Large intestine (tissue), 3 donors: ENCODE measurements at regions not wholly inside any gene's neighbourhood (a gene's known extent, or its start where the extent isn't known, plus 50 kb on each side); places are given as distances from the start of the nearest gene placed in this dataset.

Source experiments
- DNase-seq, 2 donors: peaks; one replicate each; pipeline versions ENCODE4 v3.0.0 to v3.0.0-alpha.2; 2013
- H3K27ac ChIP-seq: one replicate; pipeline ENCODE4 v1.5.1; 2013; ENCODE audit warnings: low read length
- H3K27me3 ChIP-seq: 2 replicates; pipeline ENCODE4 v1.6.1; 2013; ENCODE audit warnings: low read length; ENCODE audit not compliant: control insufficient read depth, insufficient read depth
- H3K36me3 ChIP-seq: 2 replicates; pipeline ENCODE4 v1.6.1; 2013; ENCODE audit warnings: low read length; ENCODE audit not compliant: control insufficient read depth, insufficient read depth
- H3K4me1 ChIP-seq: one replicate; pipeline ENCODE4 v1.6.1; 2013; ENCODE audit warnings: low read length; ENCODE audit not compliant: control insufficient read depth, insufficient read depth
- H3K4me3 ChIP-seq: one replicate; pipeline ENCODE4 v1.5.1; 2013; ENCODE audit warnings: low read length
- H3K9me3 ChIP-seq: one replicate; pipeline ENCODE4 v1.6.1; 2013; ENCODE audit warnings: mild to moderate bottlenecking, low read depth, low read length, moderate library complexity; ENCODE audit not compliant: control insufficient read depth
- WGBS: methylation state at CpG from one replicate; pipeline ENCODE4 v1.1.5; 2013; ENCODE audit warnings: low lambda C conversion rate; ENCODE audit not compliant: insufficient coverage; 5-methylcytosine and 5-hydroxymethylcytosine counted together

GRCh38 chr10:8638088-8638672, 583.7 kb downstream of the GATA3 start:
- Histone ChIP-seq H3K9me3 (no peaks in the 10 kb centered on the region), H3K27ac (no peak overlapping the region), H3K4me1 (no peaks in the 10 kb centered on the region), H3K27me3 (no peaks in the 10 kb centered on the region), H3K4me3 (no peak overlapping the region), H3K36me3 (no peaks in the 10 kb centered on the region)
- no peak for DNase-seq
- WGBS, result 100% methylated on average over 1 of the region's 4 CpGs

- no peaks in the 10 kb centered on the region for H3K4me1 ChIP-seq
Measured at GRCh38 chr10:8639486-8640185, 585.1 kb downstream of the GATA3 start.

GRCh38 chr10:8640301-8640700, 585.8 kb downstream of the GATA3 start:
- Histone ChIP-seq H3K4me3 (no peak overlapping the region), H3K27me3 (no peaks in the 10 kb centered on the region), H3K9me3 (no peaks in the 10 kb centered on the region), H3K27ac (no peak overlapping the region), H3K36me3 (no peaks in the 10 kb centered on the region), H3K4me1 (no peaks in the 10 kb centered on the region)
- 92% methylated on average over 2 of the region's 3 CpGs for WGBS
- DNase-seq, result no peak

More at GRCh38 chr10:8639486-8640185, 585.1 kb downstream of the GATA3 start:
- H3K27me3 ChIP-seq, result no peaks in the 10 kb centered on the region
- no peak for DNase-seq
- H3K9me3 ChIP-seq, result no peaks in the 10 kb centered on the region
- no peak overlapping the region for H3K4me3 ChIP-seq
- H3K27ac ChIP-seq, result no peak overlapping the region
- H3K36me3 ChIP-seq, result no peaks in the 10 kb centered on the region
- 80% methylated on average over 3 of the region's 6 CpGs for WGBS

GRCh38 chr10:8640878-8641277, 586.4 kb downstream of the GATA3 start:
- DNase-seq, result no peak
- H3K36me3 ChIP-seq, result no peaks in the 10 kb centered on the region
- H3K4me1 ChIP-seq, result no peaks in the 10 kb centered on the region
- no peak overlapping the region for H3K4me3 ChIP-seq
- H3K9me3 ChIP-seq, result no peaks in the 10 kb centered on the region
- no peaks in the 10 kb centered on the region for H3K27me3 ChIP-seq
- H3K27ac ChIP-seq, result no peak overlapping the region

- H3K27ac ChIP-seq, result no peak overlapping the region
- no peaks in the 10 kb centered on the region for H3K27me3 ChIP-seq
- no peaks in the 10 kb centered on the region for H3K4me1 ChIP-seq
- no peaks in the 10 kb centered on the region for H3K36me3 ChIP-seq
- H3K4me3 ChIP-seq, result no peak overlapping the region
- no peak for DNase-seq
- no peaks in the 10 kb centered on the region for H3K9me3 ChIP-seq
- WGBS, result 100% methylated on average over 1 of the region's 4 CpGs
Measured at GRCh38 chr10:8656261-8656660, 601.8 kb downstream of the GATA3 start.

- Histone ChIP-seq H3K4me1 (no peaks in the 10 kb centered on the region), H3K27me3 (no peaks in the 10 kb centered on the region), H3K36me3 (no peaks in the 10 kb centered on the region), H3K27ac (no peak overlapping the region), H3K4me3 (no peak overlapping the region), H3K9me3 (no peaks in the 10 kb centered on the region)
- DNase-seq, result no peak
- 40% methylated on average over 1 of the region's 2 CpGs for WGBS
Measured at GRCh38 chr10:8659982-8660381, 605.5 kb downstream of the GATA3 start.

- Histone ChIP-seq H3K4me1 (no peaks in the 10 kb centered on the region), H3K4me3 (no peak overlapping the region), H3K36me3 (no peaks in the 10 kb centered on the region), H3K9me3 (no peaks in the 10 kb centered on the region), H3K27ac (no peak overlapping the region), H3K27me3 (no peaks in the 10 kb centered on the region)
- 94% methylated on average over 2 of the region's 3 CpGs for WGBS
- DNase-seq, result no peak
Measured at GRCh38 chr10:8661886-8662285, 607.4 kb downstream of the GATA3 start.

GRCh38 chr10:8663131-8663530, 608.6 kb downstream of the GATA3 start:
- no peak overlapping the region for H3K27ac ChIP-seq
- 80% methylated on average over 1 of the region's 2 CpGs for WGBS

GRCh38 chr10:8665322-8665721, 610.8 kb downstream of the GATA3 start:
- H3K27me3 ChIP-seq, result no peaks in the 10 kb centered on the region
- H3K27ac ChIP-seq, result no peak overlapping the region
- H3K36me3 ChIP-seq, result no peaks in the 10 kb centered on the region
- no peak for DNase-seq
- WGBS, result no CpG with 5 or more reads among the region's 2 CpGs
- no peaks in the 10 kb centered on the region for H3K9me3 ChIP-seq
- no peak overlapping the region for H3K4me3 ChIP-seq
- H3K4me1 ChIP-seq, result no peaks in the 10 kb centered on the region

More at GRCh38 chr10:8663131-8663530, 608.6 kb downstream of the GATA3 start:
- no peak for DNase-seq
- Histone ChIP-seq H3K4me3 (no peak overlapping the region), H3K4me1 (no peaks in the 10 kb centered on the region), H3K9me3 (no peaks in the 10 kb centered on the region), H3K27me3 (no peaks in the 10 kb centered on the region), H3K36me3 (no peaks in the 10 kb centered on the region)

GRCh38 chr10:8670461-8670860, 616.0 kb downstream of the GATA3 start:
- H3K4me3 ChIP-seq, result no peak overlapping the region
- WGBS, result 80% methylated on average over 1 of the region's 2 CpGs
- H3K27me3 ChIP-seq, result no peaks in the 10 kb centered on the region
- H3K27ac ChIP-seq, result no peak overlapping the region
- H3K9me3 ChIP-seq, result no peaks in the 10 kb centered on the region
- H3K36me3 ChIP-seq, result no peaks in the 10 kb centered on the region
- DNase-seq, result no peak
- no peaks in the 10 kb centered on the region for H3K4me1 ChIP-seq

- 100% methylated on average over 1 of the region's 3 CpGs for WGBS
- Histone ChIP-seq H3K27me3 (no peaks in the 10 kb centered on the region), H3K4me3 (no peak overlapping the region), H3K27ac (no peak overlapping the region), H3K4me1 (no peaks in the 10 kb centered on the region), H3K36me3 (no peaks in the 10 kb centered on the region), H3K9me3 (no peaks in the 10 kb centered on the region)
- DNase-seq, result no peak
Measured at GRCh38 chr10:8674230-8674629, 619.7 kb downstream of the GATA3 start.
